GM12878 (cell line): ENCODE measurements at regions not wholly inside any gene's neighbourhood (a gene's known extent, or its start where the extent isn't known, plus 50 kb on each side); places are given as distances from the start of the nearest gene placed in this dataset.

Experiments
- ATAC-seq: fragments of 200-7000 bp; cut with Tn5 transposase; 3 replicates; pipeline ENCODE4 v1.9.1; 2020; ENCODE audit warnings: mild to moderate bottlenecking, moderate library complexity
- BruUV-seq: library from RNA; stranded (reverse); fragments of 400-500 nt; replicated peaks from 2 replicates; lab custom pipeline; 2021; lab: Mats Ljungman, UMichigan
- CTCF ChIA-PET: fragments of 300-600 bp; sonication (Branson Sonifier 250); formaldehyde crosslinking; extraction: SDS; loops from one replicate; lab custom pipeline; 2021; ENCODE audit warnings: inconsistent platforms; lab: Yijun Ruan, JAX
- POLR2A ChIA-PET: fragments of 350-600 bp; formaldehyde crosslinking; extraction: SDS; loops from one replicate; lab custom pipeline; 2021; ENCODE audit warnings: inconsistent platforms; lab: Charles Lee
- RAD21 ChIA-PET: fragments of 300-600 bp; sonication (Branson Sonifier 250); formaldehyde crosslinking; loops from one replicate; lab custom pipeline; 2023; ENCODE audit warnings: antibody characterized with exemption; ENCODE audit not compliant: unreplicated experiment; lab: Charles Lee
- SMC1A ChIA-PET: fragments of 300-600 bp; sonication (Branson Sonifier 250); formaldehyde crosslinking; loops from one replicate; lab custom pipeline; 2023; ENCODE audit not compliant: unreplicated experiment, uncharacterized antibody; lab: Charles Lee
- DNase-seq: peaks from one replicate; pipeline ENCODE4 v3.0.0-alpha.2; 2011; ENCODE audit warnings: low read depth, low spot score
- FAIRE-seq: peaks from 3 replicates; lab custom pipeline; 2011; peaks lifted over from hg19 to GRCh38; lab: Jason Lieb, UNC
- H2AFZ ChIP-seq: 2 replicates; pipeline ENCODE4 v1.6.0; 2011; ENCODE audit warnings: low read depth, low read length, control low read depth; ENCODE audit not compliant: control insufficient read depth
- H3K27ac ChIP-seq: 2 replicates; pipeline ENCODE4 v1.5.1; 2011; ENCODE audit warnings: control low read depth; ENCODE audit not compliant: control insufficient read depth, insufficient read depth
- H3K27me3 ChIP-seq, 2 experiments: replicated peaks in 1 of 2; 2 replicates each; pipeline versions ENCODE4 v1.6.0 to v1.6.1; 2011; ENCODE audit warnings: low read length in 1 of 2; ENCODE audit not compliant: control insufficient read depth in 2 of 2, insufficient read depth in 2 of 2
- H3K36me3 ChIP-seq, 2 experiments: 2 replicates each; pipeline ENCODE4 v1.5.1; 2011; ENCODE audit warnings: low read length in 1 of 2; ENCODE audit not compliant: control insufficient read depth in 2 of 2, insufficient read depth in 2 of 2
- H3K4me1 ChIP-seq: 2 replicates; pipeline ENCODE4 v1.6.1; 2011; ENCODE audit warnings: mild to moderate bottlenecking, low read length, moderate library complexity, mixed read lengths; ENCODE audit not compliant: control insufficient read depth, insufficient read depth
- H3K4me2 ChIP-seq: 2 replicates; pipeline ENCODE4 v1.6.0; 2011; ENCODE audit warnings: control low read depth; ENCODE audit not compliant: control insufficient read depth, insufficient read depth
- H3K4me3 ChIP-seq: fragments of 200-600 bp; sonication (generic); 2 replicates; pipeline ENCODE4 v1.5.1; 2016
- H3K79me2 ChIP-seq: 2 replicates; pipeline ENCODE4 v1.6.0; 2011; ENCODE audit warnings: low read length; ENCODE audit not compliant: control insufficient read depth, insufficient read depth
- H3K9ac ChIP-seq: 2 replicates; pipeline ENCODE4 v1.8.0; 2011; ENCODE audit warnings: low read length, control low read depth, mixed read lengths; ENCODE audit not compliant: control insufficient read depth, insufficient read depth
- H3K9me3 ChIP-seq: replicated peaks from 3 replicates; pipeline ENCODE4 v1.5.1; 2011; ENCODE audit warnings: mild to moderate bottlenecking, low read length; ENCODE audit not compliant: control insufficient read depth, insufficient read depth
- H4K20me1 ChIP-seq: 2 replicates; pipeline ENCODE4 v1.6.0; 2011; ENCODE audit not compliant: control insufficient read depth, insufficient read depth
- ASH2L ChIP-seq: fragments of 300-600, 200-600 bp; sonication (generic); IDR thresholded peaks from 2 replicates; pipeline ENCODE4 v1.6.1; 2017; ENCODE audit warnings: low read depth, mild to moderate bottlenecking, borderline replicate concordance
- BACH1 ChIP-seq: fragments of 450-650 bp; IDR thresholded peaks from 2 replicates; pipeline ENCODE4 v1.6.1; 2017; ENCODE audit warnings: mild to moderate bottlenecking, borderline replicate concordance
- CBX5 ChIP-seq: sonication (generic); IDR thresholded peaks from 2 replicates; pipeline ENCODE4 v1.6.1; 2016; ENCODE audit warnings: low read depth, moderate library complexity, mild to moderate bottlenecking, inconsistent platforms
- CHD4 ChIP-seq: fragments of 200-600 bp; sonication (generic); IDR thresholded peaks from 2 replicates; pipeline ENCODE4 v1.6.1; 2016; ENCODE audit warnings: mild to moderate bottlenecking
- EED ChIP-seq: sonication (generic); IDR thresholded peaks from 2 replicates; pipeline ENCODE4 v1.6.1; 2016; ENCODE audit warnings: antibody characterized with exemption, low read depth
- EGR1 ChIP-seq, 2 experiments: IDR thresholded peaks; 1 replicate in 1 of 2; 2 replicates in 1 of 2; pipeline ENCODE4 v1.6.1; 2011 to 2012; ENCODE audit warnings: low read depth in 2 of 2, low read length in 2 of 2, borderline replicate concordance in 1 of 2, mild to moderate bottlenecking in 1 of 2, moderate library complexity in 1 of 2
- HCFC1 ChIP-seq: fragments of 150-350 bp; IDR thresholded peaks from 2 replicates; pipeline ENCODE4 v1.6.1; 2014; ENCODE audit warnings: low read length
- NFXL1 ChIP-seq: fragments of 450-650 bp; IDR thresholded peaks from 2 replicates; pipeline ENCODE4 v1.6.1; 2017; ENCODE audit warnings: antibody characterized with exemption, mild to moderate bottlenecking, borderline replicate concordance
- NFYA ChIP-seq: IDR thresholded peaks from 2 replicates; pipeline ENCODE4 v1.6.1; 2011; ENCODE audit warnings: low read depth, mild to moderate bottlenecking, low read length, improper control_type of control experiment, borderline replicate concordance
- POLR2A ChIP-seq: IDR thresholded peaks from 2 replicates; pipeline ENCODE4 v1.6.1; 2011; ENCODE audit warnings: low read depth, mild to moderate bottlenecking, low read length
- STAT3 ChIP-seq: IDR thresholded peaks from 2 replicates; pipeline ENCODE4 v1.6.1; 2011; ENCODE audit warnings: low read depth, low read length, improper control_type of control experiment
- WGBS: methylation state at CpG from one replicate; pipeline ENCODE4 v1.1.6; 2016; ENCODE audit warnings: low lambda C conversion rate; ENCODE audit not compliant: insufficient replicate concordance, insufficient coverage; ENCODE audit errors: missing lambda C conversion rate; 5-methylcytosine and 5-hydroxymethylcytosine counted together
- in situ Hi-C: fragments of 300-500 bp; cut with MboI; formaldehyde crosslinking; loops from 9 replicates; pipeline ENCODE4 v1.14.3; 2018; ENCODE audit warnings: mixed read lengths
- intact Hi-C: fragments of 100-400 bp; cut with micrococcal nuclease; formaldehyde crosslinking; loops from one replicate; pipeline ENCODE4 v1.14.2; 2022; ENCODE audit not compliant: unreplicated experiment
- TF ChIP-seq, protein P1 (sequence below): fragments of 450-650 bp; formaldehyde crosslinking; IDR thresholded peaks from 2 replicates; pipeline ENCODE4 v1.5.0; 2022; ENCODE audit warnings: mild to moderate bottlenecking, missing genetic modification characterization
- TF ChIP-seq, protein P2 (sequence below): fragments of 450-650 bp; IDR thresholded peaks from 2 replicates; pipeline ENCODE4 v1.6.1; 2018; ENCODE audit warnings: borderline replicate concordance, mild to moderate bottlenecking; ENCODE audit not compliant: partially characterized antibody
- TF ChIP-seq, protein P3 (sequence below): IDR thresholded peaks from 2 replicates; pipeline ENCODE4 v1.6.1; 2011; ENCODE audit warnings: low read depth, mild to moderate bottlenecking, low read length, moderate library complexity, borderline replicate concordance; ENCODE audit errors: extremely low read depth
- TF ChIP-seq, protein P4 (sequence below): fragments of 450-650 bp; formaldehyde crosslinking; IDR thresholded peaks from 2 replicates; pipeline ENCODE4 v1.4.0; 2022; ENCODE audit warnings: mild to moderate bottlenecking, moderate library complexity

DNA sequence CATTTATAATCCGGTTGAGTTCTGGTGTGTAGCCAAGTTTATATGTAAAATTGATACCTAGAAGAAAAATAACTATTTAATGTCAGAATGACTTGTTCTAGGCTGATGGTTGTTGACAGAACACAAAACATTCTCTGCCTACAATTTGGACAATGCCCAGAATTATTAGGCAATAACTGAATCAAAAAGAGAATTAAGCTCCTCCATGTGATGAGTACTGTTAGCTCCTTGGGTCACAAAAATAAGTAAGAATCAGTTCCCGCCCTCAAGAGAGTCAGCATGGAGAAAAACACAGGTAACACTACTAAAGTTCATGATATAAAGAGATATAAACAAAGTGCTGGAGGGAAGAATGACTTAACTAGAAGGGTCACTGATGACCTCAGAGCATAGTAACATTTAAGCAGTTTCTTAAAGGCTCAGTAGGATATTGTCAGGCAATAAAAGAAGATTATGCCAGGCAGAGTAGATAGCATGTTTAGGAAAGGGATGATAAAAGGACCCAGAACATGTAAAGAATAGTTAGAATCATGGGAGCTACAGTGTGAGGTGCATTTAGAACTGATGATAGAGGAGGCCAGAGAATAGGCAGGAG lies 200.5 kb upstream of the ACTBL2 start:
- DNase-seq, result no peak
- no TSS peak for BruUV-seq
- H3K36me3 ChIP-seq, result no peaks in the 10 kb centered on the region
- H3K4me1 ChIP-seq, result no peaks in the 10 kb centered on the region
- H3K27me3 ChIP-seq, result no peaks in the 10 kb centered on the region; a peak in 1 of 4 replicates
- ATAC-seq, result no peak
- intact Hi-C loops, result no loop called here
- CTCF ChIA-PET, result interaction anchor here (1.5 kb wide), 1 partner anchor 33 kb away, joined by 3 read pairs; no protein-coding TSS in a partner anchor
- no peak for FAIRE-seq
- no peaks in the 10 kb centered on the region for H3K9me3 ChIP-seq
- no peak overlapping the region for H3K4me2 ChIP-seq
- H3K9ac ChIP-seq, result no peak overlapping the region
- H3K4me3 ChIP-seq, result no peak overlapping the region
- no peak overlapping the region for H3K27ac ChIP-seq
- no peaks in the 10 kb centered on the region for H4K20me1 ChIP-seq
- POLR2A ChIA-PET, result no interaction called here
- 18% methylated on average over 2 of the region's 2 CpGs for WGBS
- RAD21 ChIA-PET, result interaction anchor here (1.0 kb wide), 1 partner anchor 184 kb away, joined by 3 read pairs; no protein-coding TSS in a partner anchor
- H2AFZ ChIP-seq, result no peak overlapping the region
- no peaks in the 10 kb centered on the region for H3K79me2 ChIP-seq
- SMC1A ChIA-PET, result interaction anchor here (1.5 kb wide), 1 partner anchor 8 kb away, joined by 7 read pairs; no protein-coding TSS in a partner anchor
- in situ Hi-C loops, result no loop called here
- TF ChIP-seq, protein P1, sequence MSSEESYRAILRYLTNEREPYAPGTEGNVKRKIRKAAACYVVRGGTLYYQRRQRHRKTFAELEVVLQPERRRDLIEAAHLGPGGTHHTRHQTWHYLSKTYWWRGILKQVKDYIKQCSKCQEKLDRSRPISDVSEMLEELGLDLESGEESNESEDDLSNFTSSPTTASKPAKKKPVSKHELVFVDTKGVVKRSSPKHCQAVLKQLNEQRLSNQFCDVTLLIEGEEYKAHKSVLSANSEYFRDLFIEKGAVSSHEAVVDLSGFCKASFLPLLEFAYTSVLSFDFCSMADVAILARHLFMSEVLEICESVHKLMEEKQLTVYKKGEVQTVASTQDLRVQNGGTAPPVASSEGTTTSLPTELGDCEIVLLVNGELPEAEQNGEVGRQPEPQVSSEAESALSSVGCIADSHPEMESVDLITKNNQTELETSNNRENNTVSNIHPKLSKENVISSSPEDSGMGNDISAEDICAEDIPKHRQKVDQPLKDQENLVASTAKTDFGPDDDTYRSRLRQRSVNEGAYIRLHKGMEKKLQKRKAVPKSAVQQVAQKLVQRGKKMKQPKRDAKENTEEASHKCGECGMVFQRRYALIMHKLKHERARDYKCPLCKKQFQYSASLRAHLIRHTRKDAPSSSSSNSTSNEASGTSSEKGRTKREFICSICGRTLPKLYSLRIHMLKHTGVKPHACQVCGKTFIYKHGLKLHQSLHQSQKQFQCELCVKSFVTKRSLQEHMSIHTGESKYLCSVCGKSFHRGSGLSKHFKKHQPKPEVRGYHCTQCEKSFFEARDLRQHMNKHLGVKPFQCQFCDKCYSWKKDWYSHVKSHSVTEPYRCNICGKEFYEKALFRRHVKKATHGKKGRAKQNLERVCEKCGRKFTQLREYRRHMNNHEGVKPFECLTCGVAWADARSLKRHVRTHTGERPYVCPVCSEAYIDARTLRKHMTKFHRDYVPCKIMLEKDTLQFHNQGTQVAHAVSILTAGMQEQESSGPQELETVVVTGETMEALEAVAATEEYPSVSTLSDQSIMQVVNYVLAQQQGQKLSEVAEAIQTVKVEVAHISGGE (CRISPR knock-in tag), result no peak
- TF ChIP-seq HCFC1, result no peak
- TF ChIP-seq POLR2A, result no peak
- TF ChIP-seq, protein P2, sequence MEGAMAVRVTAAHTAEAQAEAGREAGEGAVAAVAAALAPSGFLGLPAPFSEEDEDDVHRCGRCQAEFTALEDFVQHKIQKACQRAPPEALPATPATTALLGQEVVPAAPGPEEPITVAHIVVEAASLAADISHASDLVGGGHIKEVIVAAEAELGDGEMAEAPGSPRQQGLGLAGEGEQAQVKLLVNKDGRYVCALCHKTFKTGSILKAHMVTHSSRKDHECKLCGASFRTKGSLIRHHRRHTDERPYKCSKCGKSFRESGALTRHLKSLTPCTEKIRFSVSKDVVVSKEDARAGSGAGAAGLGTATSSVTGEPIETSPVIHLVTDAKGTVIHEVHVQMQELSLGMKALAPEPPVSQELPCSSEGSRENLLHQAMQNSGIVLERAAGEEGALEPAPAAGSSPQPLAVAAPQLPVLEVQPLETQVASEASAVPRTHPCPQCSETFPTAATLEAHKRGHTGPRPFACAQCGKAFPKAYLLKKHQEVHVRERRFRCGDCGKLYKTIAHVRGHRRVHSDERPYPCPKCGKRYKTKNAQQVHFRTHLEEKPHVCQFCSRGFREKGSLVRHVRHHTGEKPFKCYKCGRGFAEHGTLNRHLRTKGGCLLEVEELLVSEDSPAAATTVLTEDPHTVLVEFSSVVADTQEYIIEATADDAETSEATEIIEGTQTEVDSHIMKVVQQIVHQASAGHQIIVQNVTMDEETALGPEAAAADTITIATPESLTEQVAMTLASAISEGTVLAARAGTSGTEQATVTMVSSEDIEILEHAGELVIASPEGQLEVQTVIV, result no peak
- TF ChIP-seq BACH1, result no peak
- no peak for TF ChIP-seq EED
- TF ChIP-seq, protein P3, sequence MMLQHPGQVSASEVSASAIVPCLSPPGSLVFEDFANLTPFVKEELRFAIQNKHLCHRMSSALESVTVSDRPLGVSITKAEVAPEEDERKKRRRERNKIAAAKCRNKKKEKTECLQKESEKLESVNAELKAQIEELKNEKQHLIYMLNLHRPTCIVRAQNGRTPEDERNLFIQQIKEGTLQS, result no peak
- no peak for TF ChIP-seq CBX5
- TF ChIP-seq CHD4, result no peak
- TF ChIP-seq NFXL1, result no peak
- TF ChIP-seq, protein P4, sequence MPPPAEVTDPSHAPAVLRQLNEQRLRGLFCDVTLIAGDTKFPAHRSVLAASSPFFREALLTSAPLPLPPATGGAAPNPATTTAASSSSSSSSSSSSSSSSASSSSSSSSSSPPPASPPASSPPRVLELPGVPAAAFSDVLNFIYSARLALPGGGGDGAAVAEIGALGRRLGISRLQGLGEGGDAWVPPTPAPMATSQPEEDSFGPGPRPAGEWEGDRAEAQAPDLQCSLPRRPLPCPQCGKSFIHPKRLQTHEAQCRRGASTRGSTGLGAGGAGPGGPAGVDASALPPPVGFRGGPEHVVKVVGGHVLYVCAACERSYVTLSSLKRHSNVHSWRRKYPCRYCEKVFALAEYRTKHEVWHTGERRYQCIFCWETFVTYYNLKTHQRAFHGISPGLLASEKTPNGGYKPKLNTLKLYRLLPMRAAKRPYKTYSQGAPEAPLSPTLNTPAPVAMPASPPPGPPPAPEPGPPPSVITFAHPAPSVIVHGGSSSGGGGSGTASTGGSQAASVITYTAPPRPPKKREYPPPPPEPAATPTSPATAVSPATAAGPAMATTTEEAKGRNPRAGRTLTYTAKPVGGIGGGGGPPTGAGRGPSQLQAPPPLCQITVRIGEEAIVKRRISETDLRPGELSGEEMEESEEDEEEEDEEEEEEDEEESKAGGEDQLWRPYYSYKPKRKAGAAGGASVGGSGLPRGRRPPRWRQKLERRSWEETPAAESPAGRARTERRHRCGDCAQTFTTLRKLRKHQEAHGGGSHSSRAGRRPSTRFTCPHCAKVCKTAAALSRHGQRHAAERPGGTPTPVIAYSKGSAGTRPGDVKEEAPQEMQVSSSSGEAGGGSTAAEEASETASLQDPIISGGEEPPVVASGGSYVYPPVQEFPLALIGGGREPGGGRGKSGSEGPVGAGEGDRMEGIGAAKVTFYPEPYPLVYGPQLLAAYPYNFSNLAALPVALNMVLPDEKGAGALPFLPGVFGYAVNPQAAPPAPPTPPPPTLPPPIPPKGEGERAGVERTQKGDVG (CRISPR knock-in tag), result no peak
- TF ChIP-seq NFYA, result no peak
- TF ChIP-seq ASH2L, result no peak
- no peak for TF ChIP-seq STAT3
- TF ChIP-seq EGR1 (IDR thresholded peaks at IDR 0.05; ENCODE audit: borderline replicate concordance in 1 of 2, low read depth in 2 of 2, low read length in 2 of 2), result no peak
